IPS-15b (cell line): ENCODE measurements at regions not wholly inside any gene's neighbourhood (a gene's known extent, or its start where the extent isn't known, plus 50 kb on each side); places are given as distances from the start of the nearest gene placed in this dataset.

ENCODE experiments used
- H3K27me3 ChIP-seq: one replicate; pipeline ENCODE4 v1.6.1; 2013; ENCODE audit warnings: low read length; ENCODE audit not compliant: control insufficient read depth, insufficient read depth
- H3K36me3 ChIP-seq: one replicate; pipeline ENCODE4 v1.6.1; 2013; ENCODE audit warnings: low read length; ENCODE audit not compliant: control insufficient read depth, insufficient read depth
- H3K4me1 ChIP-seq: one replicate; pipeline ENCODE4 v1.6.1; 2013; ENCODE audit warnings: mild to moderate bottlenecking, low read length; ENCODE audit not compliant: control insufficient read depth, insufficient read depth
- H3K4me3 ChIP-seq: one replicate; pipeline ENCODE4 v1.5.1; 2013; ENCODE audit warnings: low read depth, low read length
- H3K9ac ChIP-seq: one replicate; pipeline ENCODE4 v1.6.1; 2013; ENCODE audit warnings: low read depth, mild to moderate bottlenecking, low read length
- H3K9me3 ChIP-seq: one replicate; pipeline ENCODE4 v1.6.1; 2013; ENCODE audit warnings: mild to moderate bottlenecking, low read length; ENCODE audit not compliant: control insufficient read depth, insufficient read depth

DNA sequence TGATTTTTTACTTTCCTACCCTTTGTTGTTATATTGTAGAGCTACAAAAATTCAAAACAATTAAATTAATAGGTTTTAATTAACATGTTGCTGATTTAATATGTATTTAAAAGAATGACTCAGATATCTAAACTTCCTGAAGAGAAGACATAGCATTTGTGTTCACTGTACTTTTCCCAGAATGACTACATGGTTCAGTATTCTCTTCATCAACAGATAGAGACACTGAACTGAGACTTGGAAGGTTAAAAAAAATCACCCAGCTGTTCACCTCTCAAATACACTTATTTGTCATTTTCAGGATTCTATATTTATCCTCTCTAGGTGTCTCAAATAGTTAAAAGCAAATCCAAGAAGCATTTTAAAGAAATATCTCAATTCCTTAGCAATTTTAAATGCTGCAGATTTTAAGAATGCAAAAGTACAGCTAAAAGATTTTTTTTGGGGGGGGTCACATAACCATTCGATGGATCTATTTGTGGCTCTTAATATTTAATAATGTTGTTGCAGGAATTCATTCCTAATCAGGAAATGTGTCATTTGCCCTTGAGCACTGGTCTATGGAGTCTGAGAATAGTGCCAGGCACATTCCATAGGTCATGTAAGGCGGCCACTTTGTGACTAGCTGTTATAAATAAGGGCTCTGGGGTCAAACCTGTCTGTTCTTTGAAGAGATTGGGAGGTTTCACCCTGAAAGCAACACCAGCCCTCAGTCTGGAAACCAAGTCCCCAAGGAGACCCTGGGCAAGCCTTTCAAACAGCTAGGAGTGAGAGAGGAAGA, 463.1 kb downstream of the NR2F1-AS1 start:
- Histone ChIP-seq H3K9ac (no peak overlapping the region), H3K4me3 (no peak overlapping the region), H3K36me3 (no peaks in the 10 kb centered on the region), H3K9me3 (no peaks in the 10 kb centered on the region), H3K27me3 (no peaks in the 10 kb centered on the region), H3K4me1 (peaks cover 12% of the 10 kb centered on the region)

DNA sequence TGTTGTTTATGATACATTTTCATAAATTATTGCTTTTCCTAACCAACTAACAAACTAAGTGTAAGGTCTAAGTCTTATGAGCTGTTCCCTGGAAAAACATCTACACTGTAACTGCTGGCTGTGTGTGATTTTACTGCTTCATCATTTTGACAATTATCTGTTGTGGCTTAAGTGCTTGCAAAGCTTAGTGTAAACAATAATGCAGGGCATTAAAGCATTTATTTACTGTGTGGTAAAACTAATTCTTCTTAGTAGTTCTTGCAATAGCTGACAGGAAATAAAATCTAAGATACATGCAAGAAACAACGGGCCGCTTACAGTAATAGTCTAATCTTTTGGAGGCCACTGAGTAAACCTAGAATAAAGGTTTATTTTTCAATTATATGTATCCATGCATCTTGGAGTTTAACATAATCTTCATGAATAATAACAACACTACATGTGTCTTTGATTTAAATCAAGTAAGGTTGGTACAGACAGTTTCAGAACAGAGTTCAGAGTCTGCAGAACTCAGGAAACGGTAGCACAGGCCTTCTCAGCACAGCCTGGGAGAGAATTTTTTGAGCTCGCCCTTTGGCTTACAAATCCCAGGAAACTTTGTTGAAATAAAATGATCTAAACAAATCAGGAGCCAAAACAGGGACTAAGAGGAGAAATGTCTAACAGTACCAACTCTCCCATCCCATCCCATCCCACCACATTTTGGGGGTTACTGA, 473.1 kb downstream of the NR2F1-AS1 start:
- Histone ChIP-seq H3K4me3 (no peak overlapping the region), H3K9me3 (no peaks in the 10 kb centered on the region), H3K36me3 (no peaks in the 10 kb centered on the region), H3K4me1 (no peaks in the 10 kb centered on the region), H3K9ac (no peak overlapping the region), H3K27me3 (no peaks in the 10 kb centered on the region)

DNA sequence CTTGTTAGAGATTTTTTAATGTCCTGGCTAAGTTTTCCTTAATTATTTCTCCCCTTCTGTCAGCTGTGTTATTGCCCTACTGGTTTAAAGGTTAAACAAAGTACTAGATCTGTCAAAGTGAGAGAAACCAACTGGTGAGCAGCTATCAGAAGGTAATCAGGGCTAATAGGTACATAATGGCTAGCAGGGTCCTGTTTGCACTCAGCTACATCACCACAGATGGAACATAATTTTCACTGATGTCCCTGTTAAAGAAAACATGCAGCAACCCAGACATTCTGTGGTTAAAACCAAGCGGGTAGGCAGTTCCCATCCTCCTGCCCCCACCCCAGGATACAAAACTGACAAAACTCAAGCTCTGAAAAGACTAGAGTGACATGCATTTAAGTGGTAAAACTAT, 473.9 kb downstream of the NR2F1-AS1 start:
- Histone ChIP-seq H3K4me1 (no peaks in the 10 kb centered on the region), H3K9ac (no peak overlapping the region), H3K4me3 (no peak overlapping the region), H3K9me3 (no peaks in the 10 kb centered on the region), H3K27me3 (no peaks in the 10 kb centered on the region), H3K36me3 (no peaks in the 10 kb centered on the region)

DNA sequence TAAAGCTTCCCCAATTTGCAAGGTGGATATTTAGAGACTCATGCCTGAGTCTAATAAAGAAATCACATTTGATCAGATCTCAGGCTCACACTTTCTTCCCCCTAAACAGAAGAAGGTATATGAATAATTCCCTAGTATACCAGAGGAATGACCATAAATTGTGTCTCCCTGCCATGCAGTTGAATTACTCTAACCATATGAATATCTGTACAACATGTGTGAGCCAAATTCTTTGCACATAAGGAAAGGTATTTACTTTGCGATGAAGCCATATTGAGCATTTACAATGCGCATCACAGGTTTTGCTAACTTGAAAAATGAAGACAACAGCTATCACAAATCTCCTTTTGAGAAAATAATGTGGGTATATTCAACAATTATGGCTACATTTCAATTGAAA, 479.4 kb downstream of the NR2F1-AS1 start:
- Histone ChIP-seq H3K9me3 (no peaks in the 10 kb centered on the region), H3K9ac (no peak overlapping the region), H3K27me3 (no peaks in the 10 kb centered on the region), H3K4me1 (no peaks in the 10 kb centered on the region), H3K4me3 (no peak overlapping the region), H3K36me3 (no peaks in the 10 kb centered on the region)

DNA sequence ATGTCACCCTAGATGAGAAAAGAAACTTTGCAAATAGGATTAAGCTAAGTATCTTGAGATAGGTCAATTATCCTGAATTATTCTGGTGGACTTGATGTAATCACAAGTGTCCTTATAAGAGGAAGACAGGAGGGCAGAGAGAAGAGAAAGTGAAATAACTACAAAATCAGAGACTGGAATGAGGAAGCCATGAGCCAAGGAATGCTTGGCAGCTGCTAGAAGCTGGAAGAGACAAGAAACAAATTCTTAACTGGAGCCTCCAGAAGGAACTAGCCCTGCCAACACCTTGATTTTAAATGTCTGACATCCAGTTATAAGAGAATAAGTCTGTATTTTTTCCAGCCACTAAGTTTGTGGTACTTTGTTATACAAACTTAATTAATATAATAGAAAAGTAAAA, 480.0 kb downstream of the NR2F1-AS1 start:
- H3K4me3 ChIP-seq, result no peak overlapping the region
- H3K4me1 ChIP-seq, result no peaks in the 10 kb centered on the region
- H3K27me3 ChIP-seq, result no peaks in the 10 kb centered on the region
- H3K36me3 ChIP-seq, result no peaks in the 10 kb centered on the region
- H3K9ac ChIP-seq, result no peak overlapping the region
- H3K9me3 ChIP-seq, result no peaks in the 10 kb centered on the region

DNA sequence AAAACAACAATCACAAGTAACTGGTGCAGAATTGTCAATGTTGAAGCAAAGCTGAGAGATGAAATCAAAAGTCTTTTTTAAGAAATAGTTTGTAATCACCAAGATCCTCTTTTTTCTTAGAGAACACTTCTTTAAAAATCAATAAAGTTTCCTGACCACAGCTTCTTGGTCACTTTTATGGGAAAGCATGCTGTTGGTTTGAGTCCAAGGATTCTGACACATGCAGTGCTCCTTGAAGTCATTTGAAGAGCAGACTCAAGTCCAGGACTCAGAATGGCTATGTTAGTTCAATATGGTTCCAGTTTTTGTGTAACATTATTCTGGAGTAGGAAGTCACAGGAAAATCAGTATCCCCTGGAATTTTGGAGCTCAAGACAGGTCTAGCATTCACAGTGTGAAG, 480.6 kb downstream of the NR2F1-AS1 start:
- H3K27me3 ChIP-seq, result no peaks in the 10 kb centered on the region
- no peaks in the 10 kb centered on the region for H3K9me3 ChIP-seq
- no peak overlapping the region for H3K4me3 ChIP-seq
- H3K36me3 ChIP-seq, result no peaks in the 10 kb centered on the region
- no peak overlapping the region for H3K9ac ChIP-seq
- H3K4me1 ChIP-seq, result no peaks in the 10 kb centered on the region

DNA sequence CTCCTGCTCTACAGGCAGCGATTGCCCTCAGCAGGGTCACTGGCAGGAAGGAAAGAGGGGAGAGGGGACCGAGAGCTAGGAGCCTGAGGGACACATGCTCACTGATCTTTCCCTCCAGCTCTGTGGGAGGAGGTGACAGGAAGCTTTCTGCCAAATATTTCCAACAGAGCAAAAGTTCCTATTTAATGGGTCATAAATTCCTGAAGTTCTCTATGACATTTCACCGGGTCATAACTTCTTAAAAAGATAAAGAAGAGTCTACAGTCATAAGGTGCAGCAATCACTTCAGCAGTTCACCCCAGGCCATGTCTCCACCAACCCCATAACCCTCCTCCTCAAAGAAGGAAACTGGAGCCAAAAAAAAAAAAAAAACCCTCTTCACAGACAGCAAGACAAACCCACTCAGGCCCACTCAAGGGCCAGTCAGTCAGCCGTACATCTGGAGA, 481.1 kb downstream of the NR2F1-AS1 start:
- Histone ChIP-seq H3K9me3 (no peaks in the 10 kb centered on the region), H3K36me3 (no peaks in the 10 kb centered on the region), H3K4me3 (no peak overlapping the region), H3K9ac (no peak overlapping the region), H3K4me1 (no peaks in the 10 kb centered on the region), H3K27me3 (no peaks in the 10 kb centered on the region)

DNA sequence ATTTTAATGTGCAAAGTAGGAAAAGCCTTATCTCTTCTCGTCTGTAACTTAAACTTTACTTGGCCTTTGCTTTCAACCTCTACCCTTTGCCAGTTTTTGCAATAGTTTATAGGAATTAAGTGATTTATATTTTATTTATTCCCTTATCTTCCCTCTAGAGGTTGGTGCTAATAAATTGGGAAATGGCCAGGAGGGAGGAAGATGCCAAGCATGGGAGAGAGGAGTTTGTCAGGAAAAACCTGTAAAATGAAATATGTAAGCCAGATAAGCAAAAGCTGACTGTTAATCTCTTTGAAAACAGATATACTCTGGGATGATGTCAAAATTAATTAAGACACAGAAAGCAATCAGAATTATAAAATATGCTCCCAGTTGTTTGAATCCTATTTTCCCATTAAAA, 484.5 kb downstream of the NR2F1-AS1 start:
- no peaks in the 10 kb centered on the region for H3K9me3 ChIP-seq
- H3K36me3 ChIP-seq, result no peaks in the 10 kb centered on the region
- no peaks in the 10 kb centered on the region for H3K4me1 ChIP-seq
- no peak overlapping the region for H3K9ac ChIP-seq
- H3K27me3 ChIP-seq, result no peaks in the 10 kb centered on the region
- H3K4me3 ChIP-seq, result no peak overlapping the region

DNA sequence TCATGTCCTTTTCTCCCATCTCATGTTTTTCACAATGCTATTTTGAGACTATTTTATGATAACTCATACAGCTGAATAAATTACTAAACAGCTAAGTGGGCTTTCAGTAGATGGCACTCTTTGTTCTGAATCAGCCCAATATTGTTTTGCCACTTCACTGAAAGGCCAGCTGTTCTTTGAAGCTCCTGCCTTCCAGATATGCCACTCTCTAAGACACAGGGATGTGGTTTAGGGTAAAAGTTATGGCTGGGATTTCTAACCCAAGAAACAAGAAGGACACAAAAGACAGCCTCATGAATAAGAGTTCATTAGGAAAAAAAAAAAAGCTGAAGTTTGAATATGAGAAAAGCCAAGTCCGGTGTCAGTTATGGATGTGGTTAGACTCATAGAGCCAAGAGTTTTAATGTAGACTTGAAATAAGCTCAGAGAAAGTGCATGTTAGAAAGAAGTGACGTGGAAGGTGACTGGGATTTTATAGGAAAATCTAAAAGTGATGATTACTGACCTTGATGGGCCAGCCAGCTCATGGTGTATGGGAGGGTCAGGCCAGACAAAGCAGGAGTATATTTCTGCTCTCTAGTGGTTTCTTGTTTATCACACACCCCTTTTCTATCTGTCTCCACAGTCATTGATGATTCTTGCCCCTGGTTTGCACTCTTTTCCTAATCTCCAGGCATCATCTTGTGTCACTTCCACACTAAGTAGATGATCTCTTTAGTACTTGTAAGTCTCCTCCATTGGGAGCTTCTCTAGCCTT, 488.5 kb downstream of the NR2F1-AS1 start:
- Histone ChIP-seq H3K4me3 (no peak overlapping the region), H3K9ac (no peak overlapping the region), H3K9me3 (no peaks in the 10 kb centered on the region), H3K36me3 (no peaks in the 10 kb centered on the region), H3K27me3 (no peaks in the 10 kb centered on the region), H3K4me1 (no peaks in the 10 kb centered on the region)

DNA sequence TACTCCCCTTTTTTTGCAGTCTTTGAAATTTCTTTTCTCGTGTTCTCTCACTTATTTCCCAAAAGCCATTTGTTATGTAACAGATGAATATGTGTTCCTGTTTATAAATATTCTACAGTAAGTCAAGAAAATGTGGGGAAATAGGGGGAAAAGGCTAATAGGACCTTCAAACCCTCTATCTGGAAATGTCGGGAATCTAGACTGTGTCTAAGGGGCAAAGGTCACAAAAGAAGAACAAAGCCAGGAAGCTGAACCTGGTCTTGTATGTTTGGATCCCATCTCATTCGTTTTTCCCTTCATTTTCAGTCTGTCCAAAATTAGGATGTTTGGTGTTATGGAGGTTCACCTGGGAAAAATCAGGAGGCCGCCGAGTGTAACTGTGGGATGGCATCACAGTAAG, 490.3 kb downstream of the NR2F1-AS1 start:
- Histone ChIP-seq H3K4me3 (no peak overlapping the region), H3K4me1 (no peaks in the 10 kb centered on the region)

DNA sequence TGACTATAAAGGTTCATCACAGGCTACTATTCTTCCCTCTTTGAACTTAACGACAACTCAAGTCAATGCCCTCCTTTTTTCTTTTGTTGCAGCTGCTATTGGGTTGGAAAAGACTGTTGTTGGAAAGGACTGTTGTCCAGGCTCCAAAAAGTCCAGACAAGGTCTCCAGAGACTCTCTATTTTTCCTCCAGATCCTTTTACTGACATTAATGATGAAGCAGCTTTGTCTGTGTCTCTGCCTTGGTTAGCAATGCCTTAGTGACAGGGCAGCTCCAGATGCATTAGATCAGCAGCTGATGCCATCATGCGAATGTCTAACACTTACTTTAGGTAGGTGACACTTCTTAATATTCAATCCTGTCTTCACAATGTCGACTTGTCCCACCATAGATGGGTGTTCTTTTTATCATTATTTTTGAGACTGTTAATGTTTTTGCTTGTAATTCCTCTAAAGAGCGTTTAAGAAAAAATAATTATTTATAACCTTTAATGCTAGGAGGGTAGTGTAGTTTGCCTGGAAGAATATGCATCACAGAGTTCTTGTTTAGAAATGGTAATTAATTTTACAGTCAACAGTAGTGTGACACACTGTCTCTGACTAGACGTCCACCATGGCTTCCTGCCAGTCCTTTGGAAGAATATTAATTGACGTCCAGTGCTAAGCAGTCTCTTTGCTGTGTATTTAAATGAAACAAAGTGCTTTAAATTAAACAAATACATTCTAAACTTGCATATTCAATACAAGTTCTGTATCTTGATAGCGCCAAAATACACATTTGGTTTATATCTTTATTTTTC, 492.2 kb downstream of the NR2F1-AS1 start:
- H3K36me3 ChIP-seq, result no peaks in the 10 kb centered on the region
- H3K4me1 ChIP-seq, result no peaks in the 10 kb centered on the region

More for the DNA sequence above, 490.3 kb downstream of the NR2F1-AS1 start:
- Histone ChIP-seq H3K27me3 (no peaks in the 10 kb centered on the region), H3K36me3 (no peaks in the 10 kb centered on the region), H3K9ac (no peak overlapping the region), H3K9me3 (no peaks in the 10 kb centered on the region)

More for the DNA sequence above, 492.2 kb downstream of the NR2F1-AS1 start:
- Histone ChIP-seq H3K9me3 (no peaks in the 10 kb centered on the region), H3K9ac (no peak overlapping the region), H3K4me3 (no peak overlapping the region), H3K27me3 (no peaks in the 10 kb centered on the region)
